ENCODE measurements at regions not wholly inside any gene's neighbourhood (a gene's known extent, or its start where the extent isn't known, plus 50 kb on each side); places are given as distances from the start of the nearest gene placed in this dataset.

DNA sequence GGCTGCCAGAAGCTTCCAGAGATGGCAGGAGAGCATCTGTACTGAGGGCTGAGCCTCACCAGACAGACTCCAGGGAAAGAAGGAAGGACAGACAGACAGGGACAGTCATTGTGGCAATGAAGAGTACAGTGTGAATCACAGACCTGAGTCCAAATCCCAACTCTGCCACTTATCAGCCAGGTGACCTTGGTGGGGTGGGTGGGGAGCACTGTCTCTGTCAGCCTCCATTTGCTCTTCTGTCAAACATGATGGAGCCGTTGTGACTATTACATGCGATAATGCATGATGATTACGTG, 85.9 kb upstream of the FSTL4 start:
- H3K4me1 Mint-ChIP-seq: no peaks in the 10 kb centered on the region
- Histone ChIP-seq H3K4me3 (ENCODE audit: low read length) (no peak overlapping the region), H3K9ac (ENCODE audit: extremely low read depth, low read length, poor library complexity, severe bottlenecking) (no peak overlapping the region), H3K36me3 (ENCODE audit: control insufficient read depth, insufficient read depth, low read length) (no peaks in the 10 kb centered on the region), H3K9me3 (ENCODE audit: control insufficient read depth, low read length) (no peaks in the 10 kb centered on the region), H3K27ac (ENCODE audit: low read depth, low read length) (no peak overlapping the region), H3K4me1 (ENCODE audit: control insufficient read depth, insufficient read depth, low read length) (no peaks in the 10 kb centered on the region), H3K27me3 (ENCODE audit: control insufficient read depth, insufficient read depth, low read length, poor library complexity, severe bottlenecking) (no peaks in the 10 kb centered on the region)
- H3K9me3 Mint-ChIP-seq: no peaks in the 10 kb centered on the region
- H3K27ac Mint-ChIP-seq: no peak overlapping the region
- H3K27me3 Mint-ChIP-seq (ENCODE audit: insufficient read depth): peaks cover 10% of the 10 kb centered on the region
- 96 to 100% methylated on average over 3 of the region's 3 CpGs for WGBS, 2 experiments (ENCODE audit: insufficient coverage in 1 of 2, insufficient read length in 1 of 2)
- TF ChIP-seq, protein P1, sequence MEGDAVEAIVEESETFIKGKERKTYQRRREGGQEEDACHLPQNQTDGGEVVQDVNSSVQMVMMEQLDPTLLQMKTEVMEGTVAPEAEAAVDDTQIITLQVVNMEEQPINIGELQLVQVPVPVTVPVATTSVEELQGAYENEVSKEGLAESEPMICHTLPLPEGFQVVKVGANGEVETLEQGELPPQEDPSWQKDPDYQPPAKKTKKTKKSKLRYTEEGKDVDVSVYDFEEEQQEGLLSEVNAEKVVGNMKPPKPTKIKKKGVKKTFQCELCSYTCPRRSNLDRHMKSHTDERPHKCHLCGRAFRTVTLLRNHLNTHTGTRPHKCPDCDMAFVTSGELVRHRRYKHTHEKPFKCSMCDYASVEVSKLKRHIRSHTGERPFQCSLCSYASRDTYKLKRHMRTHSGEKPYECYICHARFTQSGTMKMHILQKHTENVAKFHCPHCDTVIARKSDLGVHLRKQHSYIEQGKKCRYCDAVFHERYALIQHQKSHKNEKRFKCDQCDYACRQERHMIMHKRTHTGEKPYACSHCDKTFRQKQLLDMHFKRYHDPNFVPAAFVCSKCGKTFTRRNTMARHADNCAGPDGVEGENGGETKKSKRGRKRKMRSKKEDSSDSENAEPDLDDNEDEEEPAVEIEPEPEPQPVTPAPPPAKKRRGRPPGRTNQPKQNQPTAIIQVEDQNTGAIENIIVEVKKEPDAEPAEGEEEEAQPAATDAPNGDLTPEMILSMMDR (conservative IDR thresholded peaks at IDR 0.05): no peak
- H3K36me3 Mint-ChIP-seq (ENCODE audit: low read depth): no peaks in the 10 kb centered on the region
- no peak overlapping the region for H3K4me3 Mint-ChIP-seq
- peak; percentile 17 for DNase-seq

DNA sequence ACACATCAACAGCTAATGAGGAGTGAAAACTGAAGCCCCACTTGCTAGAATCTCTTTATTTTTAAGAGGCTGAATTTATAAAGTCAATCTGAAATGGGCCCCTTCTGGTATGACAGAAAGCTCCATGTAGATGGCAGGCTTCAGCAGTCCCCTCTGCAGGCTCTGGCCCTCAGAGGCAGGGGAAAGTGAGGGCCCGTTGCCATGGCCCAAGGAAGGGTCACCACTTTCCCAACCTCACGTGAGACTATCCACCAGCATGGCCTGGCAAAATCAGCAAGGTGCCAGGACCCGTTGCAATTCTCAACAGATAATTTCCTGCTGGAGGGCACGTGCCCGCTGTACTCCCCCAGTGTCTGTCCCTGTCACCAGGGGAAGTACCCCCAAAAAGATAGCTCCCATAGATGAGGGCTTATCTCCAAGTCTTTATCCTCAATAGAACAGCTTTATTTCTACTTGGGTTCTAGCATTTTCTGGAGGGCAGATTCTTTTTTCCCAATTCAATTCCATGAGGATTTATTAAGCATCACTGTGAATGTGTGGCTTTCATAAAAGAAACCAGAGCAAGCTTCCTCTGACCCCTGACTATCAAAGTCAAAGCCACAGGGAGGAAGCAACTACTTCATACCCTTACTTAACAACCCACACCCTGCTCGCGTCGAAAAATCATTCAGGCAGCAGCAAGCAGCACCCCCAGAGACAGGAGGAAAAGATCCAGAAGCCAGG, 85.4 kb upstream of the FSTL4 start:
- Mint-ChIP-seq H3K36me3 (ENCODE audit: low read depth) (no peaks in the 10 kb centered on the region), H3K9me3 (no peaks in the 10 kb centered on the region), H3K4me3 (no peak overlapping the region), H3K4me1 (no peaks in the 10 kb centered on the region), H3K27ac (no peak overlapping the region), H3K27me3 (ENCODE audit: insufficient read depth) (peaks cover 13% of the 10 kb centered on the region)
- no peak overlapping the region for H3K27ac ChIP-seq (ENCODE audit: low read depth, low read length)
- 89 to 95% methylated on average over 8 of the region's 8 CpGs for WGBS, 2 experiments (ENCODE audit: insufficient coverage in 1 of 2, insufficient read length in 1 of 2)
- H3K27me3 ChIP-seq (ENCODE audit: control insufficient read depth, insufficient read depth, low read length, poor library complexity, severe bottlenecking): no peaks in the 10 kb centered on the region
- H3K36me3 ChIP-seq (ENCODE audit: control insufficient read depth, insufficient read depth, low read length): no peaks in the 10 kb centered on the region
- TF ChIP-seq, protein P1 (conservative IDR thresholded peaks at IDR 0.05): no peak
- no peaks in the 10 kb centered on the region for H3K4me1 ChIP-seq (ENCODE audit: control insufficient read depth, insufficient read depth, low read length)
- H3K9me3 ChIP-seq (ENCODE audit: control insufficient read depth, low read length): no peaks in the 10 kb centered on the region
- H3K9ac ChIP-seq (ENCODE audit: extremely low read depth, low read length, poor library complexity, severe bottlenecking): no peak overlapping the region
- H3K4me3 ChIP-seq (ENCODE audit: low read length): no peak overlapping the region
- DNase-seq: peak; percentile 18

DNA sequence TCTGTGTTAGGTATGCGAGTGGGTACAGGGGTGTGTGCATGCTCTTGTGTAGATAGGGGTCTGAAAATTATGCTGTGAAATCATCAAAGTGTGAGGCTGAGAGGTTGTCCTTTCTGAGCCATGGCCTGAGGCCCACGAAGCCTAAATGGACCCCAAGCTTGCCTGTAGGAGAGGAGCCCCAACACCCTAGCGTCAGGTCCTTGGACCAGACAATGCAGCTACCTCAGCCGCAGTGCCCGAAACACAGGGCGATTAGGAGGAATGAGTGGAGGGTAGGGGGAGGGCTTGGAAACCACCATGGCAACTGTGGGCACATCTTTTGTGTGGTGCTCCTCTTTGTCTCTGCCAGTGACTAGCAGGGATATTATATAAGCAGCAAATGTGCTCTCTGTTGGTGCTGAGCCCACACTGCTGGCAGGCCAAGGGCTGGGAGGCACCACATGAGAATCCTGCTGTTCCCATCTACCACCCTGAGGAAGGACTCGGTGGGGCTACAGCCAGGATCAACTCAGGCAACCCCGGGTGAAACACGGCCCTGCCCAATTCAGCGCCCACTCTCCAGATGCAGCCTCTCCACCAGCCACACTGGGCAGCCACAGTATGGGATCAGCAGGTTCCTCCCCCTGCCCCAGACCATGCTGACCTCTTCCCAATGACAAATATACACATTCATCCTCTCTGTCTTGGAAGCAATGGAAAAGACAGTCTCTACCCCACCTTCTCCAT, 84.6 kb upstream of the FSTL4 start:
- no peaks in the 10 kb centered on the region for H3K9me3 Mint-ChIP-seq
- TF ChIP-seq, protein P1 (conservative IDR thresholded peaks at IDR 0.05): no peak
- no peak overlapping the region for H3K27ac ChIP-seq (ENCODE audit: low read depth, low read length)
- H3K4me1 ChIP-seq (ENCODE audit: control insufficient read depth, insufficient read depth, low read length): no peaks in the 10 kb centered on the region
- no peaks in the 10 kb centered on the region for H3K36me3 ChIP-seq (ENCODE audit: control insufficient read depth, insufficient read depth, low read length)
- H3K27me3 ChIP-seq (ENCODE audit: control insufficient read depth, insufficient read depth, low read length, poor library complexity, severe bottlenecking): no peaks in the 10 kb centered on the region
- peaks cover 19% of the 10 kb centered on the region for H3K27me3 Mint-ChIP-seq (ENCODE audit: insufficient read depth)
- 92 to 97% methylated on average over 6 to 10 of the region's 10 CpGs for WGBS, 2 experiments (ENCODE audit: insufficient coverage in 1 of 2, insufficient read length in 1 of 2)
- H3K4me1 Mint-ChIP-seq: no peaks in the 10 kb centered on the region
- no peaks in the 10 kb centered on the region for H3K36me3 Mint-ChIP-seq (ENCODE audit: low read depth)
- no peak overlapping the region for H3K9ac ChIP-seq (ENCODE audit: extremely low read depth, low read length, poor library complexity, severe bottlenecking)
- no peak overlapping the region for H3K4me3 ChIP-seq (ENCODE audit: low read length)
- H3K9me3 ChIP-seq (ENCODE audit: control insufficient read depth, low read length): no peaks in the 10 kb centered on the region
- DNase-seq: peak; percentile 24
- no peak overlapping the region for H3K27ac Mint-ChIP-seq
- no peak overlapping the region for H3K4me3 Mint-ChIP-seq

Measured in endodermal cell (in vitro differentiated cells).